GM12878 (cell line): ENCODE measurements at regions not wholly inside any gene's neighbourhood (a gene's known extent, or its start where the extent isn't known, plus 50 kb on each side); places are given as distances from the start of the nearest gene placed in this dataset.

Experiments
- ATAC-seq: fragments of 200-7000 bp; cut with Tn5 transposase; 3 replicates; pipeline ENCODE4 v1.9.1; 2020; ENCODE audit warnings: mild to moderate bottlenecking, moderate library complexity
- BruUV-seq: library from RNA; stranded (reverse); fragments of 400-500 nt; replicated peaks from 2 replicates; lab custom pipeline; 2021; lab: Mats Ljungman, UMichigan
- CTCF ChIA-PET: fragments of 300-600 bp; sonication (Branson Sonifier 250); formaldehyde crosslinking; extraction: SDS; loops from one replicate; lab custom pipeline; 2021; ENCODE audit warnings: inconsistent platforms; lab: Yijun Ruan, JAX
- POLR2A ChIA-PET: fragments of 350-600 bp; formaldehyde crosslinking; extraction: SDS; loops from one replicate; lab custom pipeline; 2021; ENCODE audit warnings: inconsistent platforms; lab: Charles Lee
- RAD21 ChIA-PET: fragments of 300-600 bp; sonication (Branson Sonifier 250); formaldehyde crosslinking; loops from one replicate; lab custom pipeline; 2023; ENCODE audit warnings: antibody characterized with exemption; ENCODE audit not compliant: unreplicated experiment; lab: Charles Lee
- SMC1A ChIA-PET: fragments of 300-600 bp; sonication (Branson Sonifier 250); formaldehyde crosslinking; loops from one replicate; lab custom pipeline; 2023; ENCODE audit not compliant: unreplicated experiment, uncharacterized antibody; lab: Charles Lee
- DNase-seq: peaks from one replicate; pipeline ENCODE4 v3.0.0-alpha.2; 2011; ENCODE audit warnings: low read depth, low spot score
- FAIRE-seq: peaks from 3 replicates; lab custom pipeline; 2011; peaks lifted over from hg19 to GRCh38; lab: Jason Lieb, UNC
- H2AFZ ChIP-seq: 2 replicates; pipeline ENCODE4 v1.6.0; 2011; ENCODE audit warnings: low read depth, low read length, control low read depth; ENCODE audit not compliant: control insufficient read depth
- H3K27ac ChIP-seq: 2 replicates; pipeline ENCODE4 v1.5.1; 2011; ENCODE audit warnings: control low read depth; ENCODE audit not compliant: control insufficient read depth, insufficient read depth
- H3K27me3 ChIP-seq, 2 experiments: replicated peaks in 1 of 2; 2 replicates each; pipeline versions ENCODE4 v1.6.0 to v1.6.1; 2011; ENCODE audit warnings: low read length in 1 of 2; ENCODE audit not compliant: control insufficient read depth in 2 of 2, insufficient read depth in 2 of 2
- H3K36me3 ChIP-seq, 2 experiments: 2 replicates each; pipeline ENCODE4 v1.5.1; 2011; ENCODE audit warnings: low read length in 1 of 2; ENCODE audit not compliant: control insufficient read depth in 2 of 2, insufficient read depth in 2 of 2
- H3K4me1 ChIP-seq: 2 replicates; pipeline ENCODE4 v1.6.1; 2011; ENCODE audit warnings: mild to moderate bottlenecking, low read length, moderate library complexity, mixed read lengths; ENCODE audit not compliant: control insufficient read depth, insufficient read depth
- H3K4me2 ChIP-seq: 2 replicates; pipeline ENCODE4 v1.6.0; 2011; ENCODE audit warnings: control low read depth; ENCODE audit not compliant: control insufficient read depth, insufficient read depth
- H3K4me3 ChIP-seq: fragments of 200-600 bp; sonication (generic); 2 replicates; pipeline ENCODE4 v1.5.1; 2016
- H3K79me2 ChIP-seq: 2 replicates; pipeline ENCODE4 v1.6.0; 2011; ENCODE audit warnings: low read length; ENCODE audit not compliant: control insufficient read depth, insufficient read depth
- H3K9ac ChIP-seq: 2 replicates; pipeline ENCODE4 v1.8.0; 2011; ENCODE audit warnings: low read length, control low read depth, mixed read lengths; ENCODE audit not compliant: control insufficient read depth, insufficient read depth
- H3K9me3 ChIP-seq: replicated peaks from 3 replicates; pipeline ENCODE4 v1.5.1; 2011; ENCODE audit warnings: mild to moderate bottlenecking, low read length; ENCODE audit not compliant: control insufficient read depth, insufficient read depth
- H4K20me1 ChIP-seq: 2 replicates; pipeline ENCODE4 v1.6.0; 2011; ENCODE audit not compliant: control insufficient read depth, insufficient read depth
- ATF7 ChIP-seq: fragments of 450-650 bp; IDR thresholded peaks from 2 replicates; pipeline ENCODE4 v1.6.1; 2016; ENCODE audit warnings: low read depth, mild to moderate bottlenecking
- BCL11A ChIP-seq: IDR thresholded peaks from 2 replicates; pipeline ENCODE4 v1.6.1; 2011; ENCODE audit warnings: low read depth, low read length
- CBX3 ChIP-seq: fragments of 200-600 bp; sonication (generic); IDR thresholded peaks from 2 replicates; pipeline ENCODE4 v1.6.1; 2016; ENCODE audit warnings: low read depth, borderline replicate concordance
- E2F8 ChIP-seq: fragments of 450-650 bp; IDR thresholded peaks from 2 replicates; pipeline ENCODE4 v1.6.1; 2018; ENCODE audit warnings: mild to moderate bottlenecking, low read depth, moderate library complexity; ENCODE audit not compliant: partially characterized antibody
- EED ChIP-seq: sonication (generic); IDR thresholded peaks from 2 replicates; pipeline ENCODE4 v1.6.1; 2016; ENCODE audit warnings: antibody characterized with exemption, low read depth
- EP300 ChIP-seq, 2 experiments: fragments of 150-350 bp in 1 of 2; IDR thresholded peaks; 2 replicates each; pipeline ENCODE4 v1.6.1; 2011 to 2012; ENCODE audit warnings: low read depth in 2 of 2, low read length in 2 of 2, borderline replicate concordance in 1 of 2, improper control_type of control experiment in 1 of 2, inconsistent platforms in 1 of 2; ENCODE audit not compliant: control insufficient read depth in 1 of 2
- ESRRA ChIP-seq: IDR thresholded peaks from 2 replicates; pipeline ENCODE4 v1.6.1; 2012; ENCODE audit warnings: mild to moderate bottlenecking, low read length, improper control_type of control experiment
- EZH2 ChIP-seq: IDR thresholded peaks from 2 replicates; pipeline ENCODE4 v1.6.1; 2012; ENCODE audit warnings: low read depth, mild to moderate bottlenecking, control low read depth, inconsistent platforms, low read length, borderline replicate concordance; ENCODE audit not compliant: control insufficient read depth
- FOXK2 ChIP-seq: fragments of 450-650 bp; IDR thresholded peaks from 2 replicates; pipeline ENCODE4 v1.6.1; 2017; ENCODE audit warnings: mild to moderate bottlenecking, moderate library complexity
- HDGF ChIP-seq: fragments of 450-650 bp; IDR thresholded peaks from 2 replicates; pipeline ENCODE4 v1.6.1; 2016; ENCODE audit warnings: antibody characterized with exemption
- POLR2AphosphoS5 ChIP-seq: IDR thresholded peaks from 2 replicates; pipeline ENCODE4 v1.6.1; 2011; ENCODE audit warnings: mild to moderate bottlenecking, low read length, inconsistent platforms
- RB1 ChIP-seq: fragments of 450-650 bp; formaldehyde crosslinking; IDR thresholded peaks from 2 replicates; pipeline ENCODE4 v1.6.1; 2017; ENCODE audit warnings: mild to moderate bottlenecking, borderline replicate concordance
- RFX5 ChIP-seq: IDR thresholded peaks from 2 replicates; pipeline ENCODE4 v1.6.1; 2011; ENCODE audit warnings: low read depth, low read length, improper control_type of control experiment
- SP1 ChIP-seq: IDR thresholded peaks from one replicate; pipeline ENCODE4 v1.6.1; 2011; ENCODE audit warnings: low read depth, low read length
- SREBF1 ChIP-seq: IDR thresholded peaks from 2 replicates; pipeline ENCODE4 v1.6.1; 2012; ENCODE audit warnings: mild to moderate bottlenecking, low read length
- SUZ12 ChIP-seq: fragments of 200-600 bp; sonication (generic); IDR thresholded peaks from one replicate; pipeline ENCODE4 v1.6.1; 2018; ENCODE audit warnings: antibody characterized with exemption, mild to moderate bottlenecking; ENCODE audit not compliant: unreplicated experiment
- WGBS: methylation state at CpG from one replicate; pipeline ENCODE4 v1.1.6; 2016; ENCODE audit warnings: low lambda C conversion rate; ENCODE audit not compliant: insufficient replicate concordance, insufficient coverage; ENCODE audit errors: missing lambda C conversion rate; 5-methylcytosine and 5-hydroxymethylcytosine counted together
- in situ Hi-C: fragments of 300-500 bp; cut with MboI; formaldehyde crosslinking; loops from 9 replicates; pipeline ENCODE4 v1.14.3; 2018; ENCODE audit warnings: mixed read lengths
- intact Hi-C: fragments of 100-400 bp; cut with micrococcal nuclease; formaldehyde crosslinking; loops from one replicate; pipeline ENCODE4 v1.14.2; 2022; ENCODE audit not compliant: unreplicated experiment

DNA sequence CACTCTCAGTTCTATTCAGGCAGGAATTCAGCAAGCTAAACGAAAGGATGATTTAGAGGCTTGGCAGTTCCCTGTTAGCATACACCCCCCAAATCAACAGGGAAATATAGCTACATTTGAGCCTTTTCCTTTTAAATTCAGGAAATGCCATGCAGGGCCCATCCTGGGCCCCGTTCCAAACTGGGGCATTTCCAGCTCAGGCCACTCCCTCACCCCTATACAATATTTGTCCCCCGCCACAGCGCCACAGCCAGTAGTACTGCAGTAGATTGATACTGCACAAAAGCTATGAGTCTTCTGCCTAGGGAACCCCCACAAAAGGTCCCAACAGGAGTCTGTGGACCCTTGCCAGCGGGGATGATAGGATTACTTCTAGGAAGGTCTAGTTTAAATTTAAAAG is 102.0 kb upstream of the MAPK10 start:
- Histone ChIP-seq H3K79me2 (no peaks in the 10 kb centered on the region), H3K36me3 (no peaks in the 10 kb centered on the region), H3K4me3 (no peak overlapping the region), H3K9ac (no peak overlapping the region), H3K27ac (no peak overlapping the region), H3K27me3 (no peaks in the 10 kb centered on the region), H2AFZ (no peak overlapping the region), H4K20me1 (no peaks in the 10 kb centered on the region), H3K4me1 (no peaks in the 10 kb centered on the region), H3K9me3 (no peaks in the 10 kb centered on the region), H3K4me2 (no peak overlapping the region)
- intact Hi-C loops: no loop called here
- DNase-seq (no peak), ATAC-seq (no peak), FAIRE-seq (no peak)
- TF ChIP-seq ESRRA (no peak), RFX5 (no peak), EP300 (IDR thresholded peaks at IDR 0.05; ENCODE audit: borderline replicate concordance in 1 of 2, control insufficient read depth in 1 of 2, low read depth in 2 of 2, low read length in 2 of 2) (no peak), EED (no peak), BCL11A (no peak), SUZ12 (no peak), RB1 (no peak), EZH2 (no peak), HDGF (no peak), SP1 (no peak), SREBF1 (no peak), CBX3 (no peak), POLR2AphosphoS5 (no peak), E2F8 (no peak), FOXK2 (no peak), ATF7 (no peak)
- ChIA-PET SMC1A (interaction anchor here (1.0 kb wide), 1 partner anchor 10 kb away, joined by 3 read pairs; no protein-coding TSS in a partner anchor), POLR2A (no interaction called here), CTCF (interaction anchor here (0.6 kb wide), 1 partner anchor 59 kb away, joined by 3 read pairs; no protein-coding TSS in a partner anchor), RAD21 (no interaction called here)
- in situ Hi-C loops: no loop called here
- BruUV-seq: no TSS peak
- WGBS: 42% methylated on average over 5 of the region's 5 CpGs
